ENCODE measurements at regions not wholly inside any gene's neighbourhood (a gene's known extent, or its start where the extent isn't known, plus 50 kb on each side); places are given as distances from the start of the nearest gene placed in this dataset.

- no peak for TF ChIP-seq CTCF (IDR thresholded peaks at IDR 0.05; ENCODE audit: borderline replicate concordance, extremely low read depth, low read length, poor library complexity, severe bottlenecking)
- no peak for TF ChIP-seq EZH2 (IDR thresholded peaks at IDR 0.05; ENCODE audit: borderline replicate concordance, low read depth, low read length, severe bottlenecking)
These were observed 279.0 kb downstream of the ATXN7L3B start for GRCh38 chr12:74816398-74817175.

All from DND-41 (cell line).